ENCODE measurements at regions not wholly inside any gene's neighbourhood (a gene's known extent, or its start where the extent isn't known, plus 50 kb on each side); places are given as distances from the start of the nearest gene placed in this dataset.

DNA sequence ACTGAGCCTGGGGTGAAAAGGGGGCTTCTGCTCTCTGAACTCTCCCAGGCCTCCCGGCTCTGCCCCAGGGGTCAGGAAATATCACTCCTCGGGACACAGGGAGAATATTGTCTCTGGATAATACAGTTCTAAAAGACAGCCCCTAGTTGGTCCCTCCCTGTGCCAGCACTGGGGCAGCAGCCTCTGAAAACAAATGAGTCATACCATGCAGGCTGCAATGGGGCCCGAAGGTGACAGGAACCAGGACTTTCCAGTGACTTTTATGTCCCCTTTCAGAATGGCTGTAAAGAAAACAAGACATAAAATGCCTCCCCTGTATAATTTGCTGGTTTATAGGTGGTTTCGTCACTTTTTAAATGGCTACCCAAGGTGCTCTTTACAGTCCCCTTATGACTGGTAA is 360.0 kb downstream of the NPHP4 start:
- Mint-ChIP-seq H3K36me3 (ENCODE audit: low read depth) (no peaks in the 10 kb centered on the region), H3K4me1 (ENCODE audit: low read depth) (peaks cover 2% of the 10 kb centered on the region), H3K27me3 (peaks cover 7% of the 10 kb centered on the region), H3K4me3 (no peak overlapping the region), H3K9me3 (no peaks in the 10 kb centered on the region), H3K27ac (no peak overlapping the region)
- TF ChIP-seq, protein P1, sequence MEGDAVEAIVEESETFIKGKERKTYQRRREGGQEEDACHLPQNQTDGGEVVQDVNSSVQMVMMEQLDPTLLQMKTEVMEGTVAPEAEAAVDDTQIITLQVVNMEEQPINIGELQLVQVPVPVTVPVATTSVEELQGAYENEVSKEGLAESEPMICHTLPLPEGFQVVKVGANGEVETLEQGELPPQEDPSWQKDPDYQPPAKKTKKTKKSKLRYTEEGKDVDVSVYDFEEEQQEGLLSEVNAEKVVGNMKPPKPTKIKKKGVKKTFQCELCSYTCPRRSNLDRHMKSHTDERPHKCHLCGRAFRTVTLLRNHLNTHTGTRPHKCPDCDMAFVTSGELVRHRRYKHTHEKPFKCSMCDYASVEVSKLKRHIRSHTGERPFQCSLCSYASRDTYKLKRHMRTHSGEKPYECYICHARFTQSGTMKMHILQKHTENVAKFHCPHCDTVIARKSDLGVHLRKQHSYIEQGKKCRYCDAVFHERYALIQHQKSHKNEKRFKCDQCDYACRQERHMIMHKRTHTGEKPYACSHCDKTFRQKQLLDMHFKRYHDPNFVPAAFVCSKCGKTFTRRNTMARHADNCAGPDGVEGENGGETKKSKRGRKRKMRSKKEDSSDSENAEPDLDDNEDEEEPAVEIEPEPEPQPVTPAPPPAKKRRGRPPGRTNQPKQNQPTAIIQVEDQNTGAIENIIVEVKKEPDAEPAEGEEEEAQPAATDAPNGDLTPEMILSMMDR (IDR thresholded peaks at IDR 0.05), result no peak
- ChIA-PET CTCF (interaction anchor here (2.3 kb wide), 1 partner anchor 113 kb away, joined by 6 read pairs; no protein-coding TSS in a partner anchor), POLR2A (interaction anchor here (0.6 kb wide), 1 partner anchor 74 kb away, joined by 3 read pairs; no protein-coding TSS in a partner anchor)
- ATAC-seq (peak; percentile 74), DNase-seq (peak; percentile 52)
- intact Hi-C loops (cut with micrococcal nuclease), result no loop called here

DNA sequence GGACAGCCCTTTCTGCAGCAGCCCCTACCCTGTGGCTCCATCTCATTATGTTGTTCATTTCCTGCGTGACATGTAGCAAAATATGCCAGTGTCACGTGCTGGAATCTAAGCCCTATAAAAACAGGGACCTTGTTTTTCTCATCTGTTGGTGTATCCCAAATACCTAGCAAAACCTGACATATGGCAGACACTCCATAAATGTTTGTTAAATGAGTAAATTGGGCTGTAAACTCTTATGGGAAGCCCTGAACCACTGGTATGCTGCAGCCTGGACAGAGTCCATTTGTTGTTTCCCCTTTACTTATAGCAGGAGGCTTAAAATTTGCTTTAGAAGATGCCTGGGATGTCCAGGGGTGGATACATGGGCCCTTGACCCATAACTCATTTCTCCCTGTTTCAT is 363.8 kb downstream of the NPHP4 start:
- peaks cover 5% of the 10 kb centered on the region for H3K27me3 Mint-ChIP-seq
- H3K9me3 Mint-ChIP-seq, result no peaks in the 10 kb centered on the region
- H3K36me3 Mint-ChIP-seq (ENCODE audit: low read depth), result no peaks in the 10 kb centered on the region
- ATAC-seq (no peak), DNase-seq (no peak)
- ChIA-PET POLR2A (interaction anchor here (0.7 kb wide), 1 partner anchor 8 kb away, joined by 3 read pairs; no protein-coding TSS in a partner anchor), CTCF (no interaction called here)
- H3K4me3 Mint-ChIP-seq, result no peak overlapping the region
- H3K4me1 Mint-ChIP-seq (ENCODE audit: low read depth), result peaks cover 2% of the 10 kb centered on the region
- TF ChIP-seq, protein P1 (IDR thresholded peaks at IDR 0.05), result no peak
- intact Hi-C loops (cut with micrococcal nuclease), result no loop called here
- no peak overlapping the region for H3K27ac Mint-ChIP-seq

- Mint-ChIP-seq H3K36me3 (ENCODE audit: low read depth) (no peaks in the 10 kb centered on the region), H3K27ac (no peak overlapping the region), H3K9me3 (no peaks in the 10 kb centered on the region), H3K27me3 (peaks cover 4% of the 10 kb centered on the region), H3K4me1 (ENCODE audit: low read depth) (no peaks in the 10 kb centered on the region), H3K4me3 (no peak overlapping the region)
- ChIA-PET POLR2A (no interaction called here), CTCF (no interaction called here)
- DNase-seq (no peak), ATAC-seq (no peak)
- TF ChIP-seq, protein P1 (IDR thresholded peaks at IDR 0.05), result no peak
- intact Hi-C loops (cut with micrococcal nuclease), result no loop called here
Observed at GRCh38 chr1:5623399-5623798, 368.8 kb downstream of the NPHP4 start.

GRCh38 chr1:5622412-5622811 is 369.8 kb downstream of the NPHP4 start:
- peaks cover 8% of the 10 kb centered on the region for H3K27me3 Mint-ChIP-seq
- H3K36me3 Mint-ChIP-seq (ENCODE audit: low read depth), result no peaks in the 10 kb centered on the region
- intact Hi-C loops (cut with micrococcal nuclease), result no loop called here
- DNase-seq (no peak), ATAC-seq (no peak)
- no peaks in the 10 kb centered on the region for H3K4me1 Mint-ChIP-seq (ENCODE audit: low read depth)
- no peak overlapping the region for H3K27ac Mint-ChIP-seq
- CTCF ChIA-PET, result no interaction called here
- no peak overlapping the region for H3K4me3 Mint-ChIP-seq
- H3K9me3 Mint-ChIP-seq, result no peaks in the 10 kb centered on the region
- TF ChIP-seq, protein P1 (IDR thresholded peaks at IDR 0.05), result no peak
- POLR2A ChIA-PET, result no interaction called here

DNA sequence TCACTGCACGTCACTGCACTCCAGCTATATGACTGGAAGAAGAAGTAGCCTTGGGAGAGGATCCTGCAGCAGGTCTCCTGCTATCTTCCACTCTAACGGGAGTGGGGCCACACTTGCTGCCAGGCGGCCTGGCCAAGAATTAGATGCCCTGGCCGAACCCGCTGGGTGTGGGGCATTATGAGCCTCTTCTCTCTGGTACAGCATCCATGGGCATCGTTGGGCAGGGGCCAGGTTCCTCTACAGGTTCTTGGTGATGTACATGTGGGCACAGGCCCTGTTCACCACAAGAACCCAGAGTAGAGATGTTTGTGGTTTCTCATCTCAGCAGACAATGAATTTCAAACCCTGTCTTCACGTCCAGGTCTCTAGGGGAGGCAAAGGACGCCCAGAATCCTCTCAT is 370.5 kb downstream of the NPHP4 start:
- no peaks in the 10 kb centered on the region for H3K4me1 Mint-ChIP-seq (ENCODE audit: low read depth)
- ChIA-PET CTCF (no interaction called here), POLR2A (no interaction called here)
- H3K4me3 Mint-ChIP-seq, result no peak overlapping the region
- peaks cover 13% of the 10 kb centered on the region for H3K27me3 Mint-ChIP-seq
- DNase-seq (no peak), ATAC-seq (no peak)
- H3K36me3 Mint-ChIP-seq (ENCODE audit: low read depth), result no peaks in the 10 kb centered on the region
- intact Hi-C loops (cut with micrococcal nuclease), result no loop called here
- no peak overlapping the region for H3K27ac Mint-ChIP-seq
- TF ChIP-seq, protein P1 (IDR thresholded peaks at IDR 0.05), result no peak
- H3K9me3 Mint-ChIP-seq, result no peaks in the 10 kb centered on the region

Measured in activated CD8-positive, alpha-beta T cell treated with anti-CD3 and anti-CD28 coated beads for 36 hours (primary cell).